ENCODE measurements at regions not wholly inside any gene's neighbourhood (a gene's known extent, or its start where the extent isn't known, plus 50 kb on each side); places are given as distances from the start of the nearest gene placed in this dataset.

DNA sequence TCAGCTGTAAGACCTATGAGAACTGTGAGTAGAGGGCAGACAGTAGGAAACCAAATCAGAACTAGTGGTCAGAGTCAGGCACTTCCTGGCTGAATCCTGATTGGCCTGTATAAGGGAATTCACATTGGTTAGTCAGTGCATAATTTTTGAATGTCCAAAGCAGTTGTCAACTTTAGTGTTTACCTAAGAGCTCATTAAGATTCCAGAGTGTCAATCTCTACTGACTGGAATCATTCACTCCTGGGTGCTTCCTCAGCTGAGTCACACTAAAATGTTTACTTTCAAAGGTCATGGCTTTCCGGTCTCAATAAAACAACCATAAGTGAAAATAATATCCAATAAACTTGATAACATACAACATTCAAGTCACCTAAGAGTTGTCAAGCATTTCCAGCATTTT is 306.1 kb downstream of the C11orf87 start:
- DNase-seq: no peak
- no peak for ATAC-seq (ENCODE audit: poor library complexity)
- intact Hi-C loops (cut with DNase I): no loop called here

DNA sequence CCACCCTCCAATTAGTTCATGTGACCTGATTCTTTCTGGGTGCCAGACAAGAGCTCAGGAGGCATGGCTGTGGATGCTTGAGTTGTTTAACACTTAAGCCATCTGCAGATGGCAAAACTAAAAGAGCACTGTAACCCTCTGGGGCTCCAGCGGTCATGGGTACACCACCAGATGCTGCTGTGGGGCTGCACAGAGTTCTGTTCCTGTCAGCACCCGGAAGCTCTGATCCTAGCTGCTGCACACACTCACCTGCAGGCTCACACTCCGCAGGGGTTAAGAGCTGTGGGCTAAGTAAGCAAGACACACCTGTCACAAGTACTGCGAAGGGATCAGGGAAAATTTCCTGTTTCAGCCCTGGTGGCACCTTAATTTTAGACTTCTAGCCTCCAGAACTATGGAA is 307.8 kb downstream of the C11orf87 start:
- no peak for DNase-seq
- no peak for ATAC-seq (ENCODE audit: poor library complexity)
- intact Hi-C loops (cut with DNase I): no loop called here

DNA sequence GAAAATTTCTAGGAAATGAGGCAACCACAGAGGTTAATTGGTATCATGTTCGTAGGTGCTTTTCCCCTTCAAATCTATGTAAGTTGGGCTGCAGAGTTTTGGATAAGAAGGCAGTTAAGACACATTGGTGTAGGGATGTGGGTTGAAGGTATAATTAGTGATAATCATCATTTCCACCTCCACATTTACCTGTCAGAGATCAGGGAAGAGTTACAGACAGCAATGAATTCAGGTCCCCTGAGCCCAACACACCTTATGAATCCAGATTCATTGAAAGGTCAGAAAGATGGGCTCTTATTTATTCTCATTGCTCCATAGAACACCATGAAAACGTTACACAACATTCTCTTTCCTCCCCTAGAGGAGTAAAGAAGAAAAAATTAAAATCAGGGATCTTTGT is 308.7 kb downstream of the C11orf87 start:
- no peak for ATAC-seq (ENCODE audit: poor library complexity)
- DNase-seq: no peak
- intact Hi-C loops (cut with DNase I): no loop called here

DNA sequence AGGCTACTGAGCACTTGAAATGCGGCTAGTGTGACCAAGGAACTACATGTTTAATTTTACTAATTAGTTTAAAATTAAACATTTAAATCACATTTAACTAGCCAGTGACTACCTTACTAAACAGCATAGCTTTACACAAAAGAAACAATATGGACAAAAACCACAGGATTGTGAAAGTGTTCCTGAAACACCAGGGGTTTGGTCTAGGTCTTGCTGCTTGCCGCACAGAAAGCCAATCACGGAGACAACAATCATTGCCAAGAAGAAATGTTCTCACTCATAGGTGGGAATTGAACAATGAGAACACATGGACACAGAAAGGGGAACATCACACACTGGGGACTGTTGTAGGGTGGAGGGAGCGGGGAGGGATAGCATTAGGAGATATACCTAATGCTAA is 309.5 kb downstream of the C11orf87 start:
- intact Hi-C loops (cut with DNase I): no loop called here
- DNase-seq (no peak), ATAC-seq (ENCODE audit: poor library complexity) (no peak)

DNA sequence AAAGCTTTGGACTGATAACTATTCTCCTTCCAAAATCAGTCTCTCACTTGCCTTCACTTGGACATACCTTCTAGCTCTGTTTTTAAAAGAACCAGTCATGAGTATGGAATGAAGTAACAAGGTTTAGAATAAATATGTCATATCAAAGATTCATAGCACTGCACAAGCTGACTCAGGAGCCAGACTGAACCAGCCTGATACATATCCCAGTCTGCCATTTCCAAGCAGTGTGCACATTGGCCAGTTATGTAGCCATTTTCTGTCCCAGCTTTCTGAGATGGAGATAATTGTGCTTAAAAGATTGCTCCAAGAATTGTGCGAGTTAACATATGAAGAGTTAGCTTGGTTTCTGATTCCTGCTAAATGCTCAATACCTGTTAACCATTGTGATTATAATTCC is 311.3 kb downstream of the C11orf87 start:
- ATAC-seq (ENCODE audit: poor library complexity): no peak
- intact Hi-C loops (cut with DNase I): no loop called here
- DNase-seq: no peak

DNA sequence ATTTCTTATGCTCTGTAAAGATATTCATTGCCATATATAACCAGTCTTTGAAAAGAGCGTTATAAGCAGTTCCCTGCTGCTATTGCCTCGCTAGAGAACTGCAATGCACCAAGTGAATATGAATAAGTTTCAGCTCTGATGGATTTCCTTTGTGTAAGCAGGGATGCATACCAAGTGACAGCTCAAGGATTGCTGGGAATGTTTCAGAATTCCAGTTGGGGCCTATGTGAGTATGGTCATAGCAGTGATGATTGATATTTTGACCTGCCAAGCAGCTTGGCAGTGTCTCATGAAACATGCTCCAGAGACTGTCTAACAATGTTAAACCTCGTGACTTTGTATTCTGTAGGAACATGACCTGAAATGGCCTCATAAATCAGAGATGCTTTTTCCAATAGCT is 312.6 kb downstream of the C11orf87 start:
- intact Hi-C loops (cut with DNase I): no loop called here
- ATAC-seq (ENCODE audit: poor library complexity): peak; percentile 93
- no peak for DNase-seq

DNA sequence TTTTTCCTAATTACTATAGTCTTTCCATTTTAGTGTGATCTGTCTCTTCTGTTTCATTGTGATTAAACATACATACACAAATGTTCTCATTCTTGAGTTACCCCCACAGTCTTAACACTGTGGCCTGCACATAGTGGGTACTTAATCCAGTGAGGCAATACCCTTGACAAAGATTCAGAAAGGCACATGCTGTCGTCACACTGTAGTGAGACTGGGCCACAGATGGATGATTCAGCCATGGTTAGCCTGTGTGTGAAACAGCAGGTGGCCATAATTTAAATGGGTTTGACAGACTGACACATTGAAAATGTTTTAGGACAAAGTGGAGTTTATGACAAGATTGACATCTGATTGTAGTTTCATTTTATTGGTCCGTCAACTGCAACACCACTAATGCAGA is 313.1 kb downstream of the C11orf87 start:
- intact Hi-C loops (cut with DNase I): no loop called here
- ATAC-seq (ENCODE audit: poor library complexity) (no peak), DNase-seq (no peak)

DNA sequence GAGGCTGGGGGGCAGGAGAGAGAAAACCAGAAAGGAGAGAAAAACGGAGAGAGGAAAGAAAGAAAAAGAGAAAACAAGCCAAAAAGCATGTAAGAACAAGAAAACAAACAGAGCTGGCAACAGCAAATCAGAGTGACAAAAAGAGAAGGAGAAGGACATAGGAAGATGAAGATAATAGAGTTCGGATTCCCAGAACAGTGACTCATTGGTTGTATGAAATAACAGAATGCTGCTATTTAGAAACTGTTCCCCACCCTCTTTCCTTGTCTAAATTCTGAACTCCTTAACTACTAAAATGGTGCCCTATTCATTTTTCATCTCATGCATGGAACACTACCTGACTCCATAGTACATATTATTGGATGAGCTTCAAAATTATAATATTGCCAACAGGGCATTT is 317.4 kb downstream of the C11orf87 start:
- DNase-seq (no peak), ATAC-seq (ENCODE audit: poor library complexity) (no peak)
- intact Hi-C loops (cut with DNase I): no loop called here

DNA sequence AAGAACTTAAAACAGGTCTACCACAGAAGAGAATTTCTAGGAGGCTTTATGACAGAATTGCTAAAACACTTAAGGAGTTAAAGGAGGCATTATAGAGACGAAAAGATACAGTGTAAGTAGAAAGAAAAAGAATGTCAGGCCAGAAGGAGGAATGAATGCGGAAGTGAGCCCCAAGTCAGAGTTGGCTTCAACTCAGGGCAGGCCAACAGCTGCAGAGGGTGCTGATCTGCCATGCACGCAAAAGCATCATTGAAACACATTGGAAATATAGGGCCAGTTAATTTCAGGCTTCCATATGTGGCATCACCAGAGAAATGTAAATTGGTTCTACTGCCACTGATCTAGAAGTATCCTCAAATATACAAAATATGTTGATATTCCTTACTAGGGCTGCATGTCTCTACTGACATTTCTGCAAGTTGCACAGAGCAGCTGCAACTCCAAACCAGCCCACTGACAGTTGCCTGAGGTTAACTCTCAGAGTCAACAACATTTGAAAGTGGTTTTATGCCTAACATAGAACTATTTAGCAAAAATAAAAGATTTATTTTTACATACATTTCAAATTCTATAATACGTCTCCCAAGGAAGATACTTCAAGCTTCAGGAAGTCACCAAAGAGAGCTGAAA is 324.1 kb downstream of the C11orf87 start:
- ATAC-seq (ENCODE audit: poor library complexity) (no peak), DNase-seq (no peak)
- intact Hi-C loops (cut with DNase I): no loop called here

DNA sequence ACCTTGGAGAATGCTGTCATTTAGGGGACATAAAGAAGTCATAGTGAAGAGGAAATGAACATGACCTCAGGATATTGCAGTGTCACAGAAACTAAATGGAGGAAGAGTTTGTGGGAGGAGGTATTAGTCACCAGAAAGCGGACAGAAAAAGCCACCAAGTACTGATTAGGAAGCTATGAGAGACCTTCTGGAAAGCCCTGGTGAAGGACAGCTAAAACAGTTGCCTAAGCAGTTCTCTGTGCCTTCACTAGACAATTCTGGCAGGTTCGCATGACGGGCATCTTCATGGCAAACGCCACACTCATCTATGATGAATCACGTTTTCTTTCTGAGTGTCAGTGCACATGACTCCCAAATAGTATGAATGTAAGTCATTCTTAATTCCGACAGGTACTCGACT is 325.8 kb downstream of the C11orf87 start:
- ATAC-seq (ENCODE audit: poor library complexity) (peak; percentile 53), DNase-seq (no peak)

DNA sequence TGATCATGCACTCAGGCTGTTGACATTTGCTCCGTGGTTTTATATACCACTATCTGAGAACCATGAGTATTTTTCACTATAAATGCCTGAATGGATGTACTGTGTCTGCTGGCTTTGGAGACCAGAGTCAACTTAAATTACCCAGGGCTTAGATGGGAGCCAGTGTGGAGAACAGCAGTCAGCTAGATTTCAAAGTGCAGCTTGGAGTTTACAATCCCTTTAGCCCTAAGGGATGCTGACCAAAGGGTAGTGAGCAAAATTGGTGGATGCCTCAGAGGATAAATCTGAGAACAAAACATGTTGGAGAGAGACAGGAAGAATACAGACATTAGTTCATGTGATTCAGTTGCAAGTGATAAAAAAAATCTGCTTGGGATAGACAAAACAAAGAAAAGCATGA is 327.5 kb downstream of the C11orf87 start:
- no peak for DNase-seq
- ATAC-seq (ENCODE audit: poor library complexity): no peak
- intact Hi-C loops (cut with DNase I): no loop called here

More for the DNA sequence above, 325.8 kb downstream of the C11orf87 start:
- intact Hi-C loops (cut with DNase I): no loop called here

DNA sequence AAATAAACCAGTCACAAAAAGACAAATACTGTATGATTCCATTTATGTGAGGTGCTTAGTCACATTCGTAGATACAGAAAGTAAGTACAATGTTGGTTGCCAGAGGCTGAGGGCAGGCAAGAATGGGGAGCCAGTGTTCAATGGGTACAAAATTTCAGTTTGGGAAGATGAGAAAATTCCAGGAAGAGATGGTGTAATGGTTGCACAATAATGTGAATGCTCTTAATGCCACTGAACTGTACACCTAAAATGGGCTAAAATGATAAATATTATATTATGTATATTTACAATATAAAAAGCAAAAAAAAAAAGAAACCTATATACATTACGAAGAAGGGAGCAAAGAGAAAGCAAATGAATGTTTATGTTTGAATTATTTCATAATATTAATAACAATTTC is 329.0 kb downstream of the C11orf87 start:
- DNase-seq (no peak), ATAC-seq (ENCODE audit: poor library complexity) (no peak)
- intact Hi-C loops (cut with DNase I): no loop called here

DNA sequence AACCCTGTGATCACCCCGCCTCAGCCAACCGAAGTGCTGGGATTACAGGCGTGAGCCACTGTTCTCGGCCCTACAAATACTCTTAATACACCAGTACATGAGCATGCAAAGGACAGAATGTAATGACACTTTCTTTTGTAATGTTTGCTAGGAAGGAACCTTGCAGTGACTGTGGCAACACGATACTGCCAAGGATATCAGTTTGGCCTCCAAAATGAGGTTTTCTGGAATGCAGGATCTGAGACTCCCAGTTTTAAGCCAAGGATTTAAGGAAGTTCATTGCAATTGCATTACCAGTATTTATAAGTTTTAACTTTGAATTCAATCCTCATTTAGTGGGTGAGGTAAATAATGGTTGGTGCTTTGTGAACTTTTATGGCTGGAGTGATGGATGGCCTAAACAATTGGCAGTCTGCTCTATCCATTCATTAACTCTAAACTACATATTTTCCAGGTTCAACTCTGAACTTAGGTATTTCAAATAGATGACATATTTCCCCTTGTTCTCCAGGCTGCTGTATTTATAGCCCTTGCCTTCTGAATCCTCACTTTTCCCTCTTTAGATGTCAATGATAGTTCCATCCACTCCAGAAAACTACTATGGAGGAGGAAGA is 330.3 kb downstream of the C11orf87 start:
- intact Hi-C loops (cut with DNase I): no loop called here
- ATAC-seq (ENCODE audit: poor library complexity): no peak

DNA sequence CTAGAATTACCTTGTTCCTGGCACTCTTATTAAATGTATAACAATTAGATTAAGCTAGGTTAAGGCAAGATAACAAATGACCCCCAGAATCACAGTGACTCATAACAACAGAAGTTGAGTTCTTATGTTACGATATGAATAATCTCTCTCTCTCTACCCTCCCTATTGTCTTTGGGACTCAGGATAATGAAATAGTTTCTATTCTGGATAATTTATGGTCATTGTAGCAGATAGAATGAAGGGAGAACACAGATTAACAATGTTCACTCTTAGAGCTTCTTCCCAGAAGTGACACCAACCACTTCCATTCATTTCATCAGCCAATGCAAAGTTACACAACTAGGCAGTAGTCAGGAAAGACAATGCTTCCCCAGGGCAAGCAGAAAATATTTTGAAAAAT is 334.5 kb downstream of the C11orf87 start:
- intact Hi-C loops (cut with DNase I): no loop called here
- DNase-seq (no peak), ATAC-seq (ENCODE audit: poor library complexity) (no peak)

More for the DNA sequence above, 330.3 kb downstream of the C11orf87 start:
- DNase-seq: no peak

DNA sequence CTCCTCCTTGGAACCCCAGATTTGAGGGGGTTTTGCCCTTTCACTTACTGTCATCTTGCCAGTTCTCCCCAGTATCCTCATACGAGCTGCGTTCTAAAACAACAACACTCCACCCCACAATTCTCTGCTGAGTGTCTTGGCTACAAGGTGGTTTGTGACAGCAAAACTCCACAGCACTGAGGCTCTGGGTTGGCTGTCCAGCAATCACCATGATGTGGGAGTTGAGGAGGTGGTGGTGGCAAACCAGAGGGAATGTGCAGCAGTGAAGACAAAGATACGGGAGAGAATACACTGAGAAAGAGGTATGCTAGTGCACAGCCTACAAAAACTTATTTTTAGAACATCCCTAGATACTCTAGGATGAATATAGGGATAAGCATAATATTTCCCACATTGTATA is 335.0 kb downstream of the C11orf87 start:
- ATAC-seq (ENCODE audit: poor library complexity): no peak
- DNase-seq: no peak
- intact Hi-C loops (cut with DNase I): no loop called here

DNA sequence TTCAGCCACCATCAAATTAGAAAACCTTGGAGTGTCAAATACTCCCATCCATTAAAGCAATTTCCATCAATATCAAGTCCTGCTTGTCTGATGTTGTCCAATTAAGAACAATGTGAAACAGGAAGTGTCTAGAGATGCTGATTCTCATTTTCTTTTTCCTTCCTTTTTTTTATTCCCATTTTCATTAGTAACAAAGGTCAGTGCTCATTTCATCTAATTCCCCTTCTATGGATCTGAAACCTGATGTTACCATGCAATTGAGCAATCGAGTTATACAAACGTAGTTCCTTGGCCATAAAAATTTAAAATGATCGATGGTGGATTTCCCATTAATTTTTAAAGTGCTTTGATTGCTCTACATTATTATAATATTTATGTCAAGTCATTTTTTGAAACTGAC is 330.6 kb upstream of the ZC3H12C start:
- intact Hi-C loops (cut with DNase I): no loop called here
- no peak for ATAC-seq (ENCODE audit: poor library complexity)
- no peak for DNase-seq

DNA sequence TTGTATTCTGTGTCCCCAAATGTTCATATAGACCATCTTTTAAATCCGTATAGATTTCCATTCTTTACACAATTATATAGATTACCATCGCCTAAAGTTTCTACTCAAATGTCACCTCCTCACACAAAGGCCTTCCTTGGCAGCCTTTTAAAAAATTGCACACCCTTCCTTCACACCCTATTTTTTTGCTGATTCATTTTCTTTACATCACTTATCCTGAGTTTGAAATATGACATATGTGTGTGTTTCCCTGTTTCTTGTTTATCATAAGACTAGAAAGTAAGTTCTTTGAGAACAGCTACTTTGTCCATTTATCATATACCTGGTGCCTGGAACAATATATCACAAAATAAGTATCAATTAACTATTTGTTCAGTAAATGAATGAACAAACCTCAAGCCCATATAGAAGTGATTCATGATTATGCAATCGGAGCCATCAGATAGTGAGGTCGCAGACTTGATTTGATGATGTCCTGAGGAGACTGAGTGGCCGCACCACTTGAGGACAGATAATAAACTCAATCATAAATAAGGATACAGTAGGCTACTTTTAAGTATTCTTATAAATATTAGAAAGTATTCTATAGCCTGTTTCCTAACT is 327.4 kb upstream of the ZC3H12C start:
- ATAC-seq (ENCODE audit: poor library complexity) (no peak), DNase-seq (no peak)
- intact Hi-C loops (cut with DNase I): no loop called here

DNA sequence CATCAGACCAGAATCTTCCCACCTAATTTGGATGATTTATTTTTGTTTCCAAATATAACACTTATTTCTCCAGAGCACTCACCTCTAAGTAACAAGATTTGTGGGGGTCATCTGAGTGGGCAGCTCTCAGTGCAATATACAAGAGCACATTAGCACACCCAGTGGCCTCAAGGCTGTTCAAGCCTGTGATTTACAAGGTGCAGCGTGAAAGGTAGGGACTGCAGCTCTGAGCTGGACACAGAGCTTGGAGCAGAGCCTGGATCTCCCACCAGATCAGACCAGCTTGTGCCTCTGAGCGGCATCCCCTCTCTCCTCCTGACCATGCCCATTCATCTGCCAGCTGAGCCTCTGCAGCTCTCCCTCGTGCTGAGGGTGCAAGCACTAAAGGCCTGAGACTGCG is 323.3 kb upstream of the ZC3H12C start:
- intact Hi-C loops (cut with DNase I): no loop called here
- no peak for DNase-seq
- no peak for ATAC-seq (ENCODE audit: poor library complexity)

DNA sequence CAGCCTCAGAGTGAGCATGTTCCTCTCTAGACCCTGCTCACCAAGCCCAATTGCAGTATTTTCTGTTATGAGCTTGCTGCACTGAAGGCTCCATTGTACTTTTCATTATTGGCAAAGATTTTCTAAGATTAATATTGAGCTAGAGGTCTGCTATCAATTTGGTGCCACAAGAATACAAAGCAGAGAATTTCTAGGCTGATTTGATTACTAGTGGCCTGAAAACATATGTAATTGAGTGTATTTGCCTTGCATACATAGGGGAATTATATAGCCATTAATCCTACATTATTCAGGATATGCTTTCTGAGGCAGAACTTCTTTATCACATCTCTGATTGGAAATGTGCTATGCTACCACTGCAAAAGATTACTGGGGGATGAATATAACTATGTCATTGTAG is 322.9 kb upstream of the ZC3H12C start:
- ATAC-seq (ENCODE audit: poor library complexity) (no peak), DNase-seq (no peak)
- intact Hi-C loops (cut with DNase I): no loop called here

DNA sequence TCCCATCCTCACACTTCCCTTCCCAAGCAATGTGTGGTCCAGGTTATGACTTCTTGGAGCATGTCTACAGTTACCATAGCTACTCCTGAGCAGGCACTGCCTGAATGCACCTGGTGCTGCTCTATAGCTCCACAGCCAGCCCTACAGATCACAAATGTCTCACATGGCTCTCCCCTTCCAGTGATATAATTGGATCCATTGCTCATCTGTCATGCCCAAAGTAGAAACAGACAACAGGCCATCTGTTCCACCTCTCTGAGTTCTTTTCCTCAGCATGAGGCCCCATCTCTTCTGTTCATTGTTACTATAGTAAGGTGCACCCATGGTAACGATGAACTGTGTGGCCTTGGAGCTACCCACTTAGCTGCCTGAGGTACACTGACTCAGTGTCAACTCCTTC is 320.3 kb upstream of the ZC3H12C start:
- intact Hi-C loops (cut with DNase I): no loop called here
- no peak for DNase-seq
- no peak for ATAC-seq (ENCODE audit: poor library complexity)

DNA sequence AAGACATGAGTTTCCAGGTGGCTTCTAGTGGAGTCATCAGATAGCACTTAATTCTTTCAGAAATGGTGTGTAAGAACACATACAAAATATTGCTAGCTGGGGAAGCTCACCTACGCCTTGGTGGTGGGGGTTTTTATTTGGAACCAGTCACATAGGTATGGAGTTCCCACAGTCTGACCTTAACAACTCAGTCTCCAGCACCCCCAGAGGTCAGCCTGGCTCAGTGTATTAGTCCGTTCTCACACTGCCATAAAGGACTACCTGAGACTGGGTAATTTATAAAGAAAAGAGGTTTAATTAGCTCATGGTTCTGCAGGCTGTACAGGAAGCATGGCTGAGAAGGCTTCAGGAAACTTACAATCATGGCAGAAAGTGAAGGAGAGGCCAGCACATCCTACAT is 317.5 kb upstream of the ZC3H12C start:
- ATAC-seq (ENCODE audit: poor library complexity) (no peak), DNase-seq (no peak)
- intact Hi-C loops (cut with DNase I): no loop called here
